ENCODE measurements at regions not wholly inside any gene's neighbourhood (a gene's known extent, or its start where the extent isn't known, plus 50 kb on each side); places are given as distances from the start of the nearest gene placed in this dataset.

GRCh38 chr1:190858140-190858539, 380.5 kb upstream of the BRINP3 start:
- TF ChIP-seq ZFP30 (CRISPR knock-in tag; IDR thresholded peaks at IDR 0.05): no peak
- TF ChIP-seq ZNF70 (CRISPR knock-in tag; IDR thresholded peaks at IDR 0.05): no peak
- TF ChIP-seq PATZ1 (CRISPR knock-in tag; IDR thresholded peaks at IDR 0.05; ENCODE audit: borderline replicate concordance): no peak

All from SK-N-SH treated with all-trans-retinoic acid at 6 μM for 48 hours (cell line).